ENCODE measurements at regions not wholly inside any gene's neighbourhood (a gene's known extent, or its start where the extent isn't known, plus 50 kb on each side); places are given as distances from the start of the nearest gene placed in this dataset.

DNA sequence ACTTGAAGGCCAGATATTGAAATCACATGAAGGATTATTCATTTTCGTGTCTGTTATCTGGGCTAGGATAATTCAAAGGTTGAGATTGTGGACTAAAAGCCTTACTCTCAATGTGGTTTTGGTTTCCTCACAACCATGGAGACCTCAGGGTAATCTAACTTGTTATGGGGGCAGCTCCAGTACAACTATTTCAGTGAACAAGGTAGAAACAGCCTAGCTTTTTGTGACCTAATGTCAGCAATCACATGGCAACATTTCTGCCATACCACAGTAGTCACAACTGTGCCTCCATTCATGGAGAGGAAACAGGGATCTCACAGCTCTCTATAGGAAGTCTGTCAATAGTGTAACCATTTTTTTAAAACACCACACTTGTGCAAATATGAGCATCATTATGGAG is 62.4 kb upstream of the RARB start:
- Histone ChIP-seq H3K4me3 (IDR thresholded peaks at IDR 0.05; ENCODE audit: insufficient read depth, low read depth, low read length) (no peak overlapping the region), H2AFZ (ENCODE audit: low read depth) (no peak overlapping the region), H3K36me3 (ENCODE audit: insufficient read depth) (no peaks in the 10 kb centered on the region), H3K27ac (no peak overlapping the region), H3K9ac (no peak overlapping the region), H3K27me3 (ENCODE audit: insufficient read depth, low read depth) (no peaks in the 10 kb centered on the region), H3K4me1 (ENCODE audit: low read depth, poor library complexity, severe bottlenecking) (no peaks in the 10 kb centered on the region), H4K20me1 (ENCODE audit: insufficient read depth) (no peaks in the 10 kb centered on the region), H3K4me2 (no peak overlapping the region), H3K79me2 (ENCODE audit: insufficient read depth, low read depth) (no peaks in the 10 kb centered on the region)
- TF ChIP-seq, protein P1, sequence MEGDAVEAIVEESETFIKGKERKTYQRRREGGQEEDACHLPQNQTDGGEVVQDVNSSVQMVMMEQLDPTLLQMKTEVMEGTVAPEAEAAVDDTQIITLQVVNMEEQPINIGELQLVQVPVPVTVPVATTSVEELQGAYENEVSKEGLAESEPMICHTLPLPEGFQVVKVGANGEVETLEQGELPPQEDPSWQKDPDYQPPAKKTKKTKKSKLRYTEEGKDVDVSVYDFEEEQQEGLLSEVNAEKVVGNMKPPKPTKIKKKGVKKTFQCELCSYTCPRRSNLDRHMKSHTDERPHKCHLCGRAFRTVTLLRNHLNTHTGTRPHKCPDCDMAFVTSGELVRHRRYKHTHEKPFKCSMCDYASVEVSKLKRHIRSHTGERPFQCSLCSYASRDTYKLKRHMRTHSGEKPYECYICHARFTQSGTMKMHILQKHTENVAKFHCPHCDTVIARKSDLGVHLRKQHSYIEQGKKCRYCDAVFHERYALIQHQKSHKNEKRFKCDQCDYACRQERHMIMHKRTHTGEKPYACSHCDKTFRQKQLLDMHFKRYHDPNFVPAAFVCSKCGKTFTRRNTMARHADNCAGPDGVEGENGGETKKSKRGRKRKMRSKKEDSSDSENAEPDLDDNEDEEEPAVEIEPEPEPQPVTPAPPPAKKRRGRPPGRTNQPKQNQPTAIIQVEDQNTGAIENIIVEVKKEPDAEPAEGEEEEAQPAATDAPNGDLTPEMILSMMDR (conservative IDR thresholded peaks at IDR 0.05; ENCODE audit: low read depth, low read length), result no peak

DNA sequence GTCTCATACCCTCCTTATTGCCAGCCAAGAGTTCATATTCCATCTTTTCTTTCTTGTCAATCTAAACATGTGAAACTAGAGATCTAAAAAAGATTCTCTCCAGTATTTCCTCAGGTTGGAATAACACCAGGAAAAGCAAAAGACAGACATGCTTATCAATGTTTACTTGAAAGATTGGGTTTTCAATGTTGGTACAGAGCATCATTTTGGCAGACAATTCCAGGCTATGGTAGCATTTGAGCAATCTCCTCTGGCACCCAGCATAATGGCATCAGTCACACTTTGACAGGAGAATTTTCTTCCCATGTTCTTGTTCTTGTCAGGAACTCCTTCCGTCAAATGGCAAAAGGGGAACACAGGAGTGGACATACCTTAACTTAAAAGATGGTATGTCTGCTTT is 61.0 kb upstream of the RARB start:
- H3K27ac ChIP-seq, result no peak overlapping the region
- no peak overlapping the region for H2AFZ ChIP-seq (ENCODE audit: low read depth)
- H3K4me3 ChIP-seq (IDR thresholded peaks at IDR 0.05; ENCODE audit: insufficient read depth, low read depth, low read length), result no peak overlapping the region
- no peaks in the 10 kb centered on the region for H3K27me3 ChIP-seq (ENCODE audit: insufficient read depth, low read depth)
- H3K36me3 ChIP-seq (ENCODE audit: insufficient read depth), result no peaks in the 10 kb centered on the region
- no peaks in the 10 kb centered on the region for H3K4me1 ChIP-seq (ENCODE audit: low read depth, poor library complexity, severe bottlenecking)
- TF ChIP-seq, protein P1 (conservative IDR thresholded peaks at IDR 0.05; ENCODE audit: low read depth, low read length), result no peak
- H3K4me2 ChIP-seq, result no peak overlapping the region
- no peak overlapping the region for H3K9ac ChIP-seq
- no peaks in the 10 kb centered on the region for H3K79me2 ChIP-seq (ENCODE audit: insufficient read depth, low read depth)
- H4K20me1 ChIP-seq (ENCODE audit: insufficient read depth), result no peaks in the 10 kb centered on the region

DNA sequence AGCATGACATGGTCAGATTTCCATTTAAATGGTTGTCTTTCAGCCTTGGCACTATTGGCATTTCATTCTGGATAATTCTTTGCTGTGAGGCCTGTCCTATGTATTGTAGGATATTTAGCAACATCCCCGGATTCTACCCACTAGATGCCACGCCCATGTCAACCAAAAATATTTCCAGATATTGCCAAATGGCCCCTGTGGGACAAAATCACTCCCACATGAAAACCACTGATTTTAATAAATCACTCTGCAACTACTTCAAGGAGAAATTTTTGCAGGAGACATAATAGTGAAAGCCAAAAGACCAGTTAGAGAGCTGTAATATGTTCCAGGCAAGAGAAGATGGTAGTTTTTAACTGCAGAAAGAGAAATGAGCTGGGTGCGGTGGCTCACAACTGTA is 55.9 kb upstream of the RARB start:
- no peak overlapping the region for H3K27ac ChIP-seq
- TF ChIP-seq, protein P1 (conservative IDR thresholded peaks at IDR 0.05; ENCODE audit: low read depth, low read length), result no peak
- H3K9ac ChIP-seq, result no peak overlapping the region
- H3K4me1 ChIP-seq (ENCODE audit: low read depth, poor library complexity, severe bottlenecking), result no peaks in the 10 kb centered on the region
- no peaks in the 10 kb centered on the region for H4K20me1 ChIP-seq (ENCODE audit: insufficient read depth)
- no peak overlapping the region for H3K4me3 ChIP-seq (IDR thresholded peaks at IDR 0.05; ENCODE audit: insufficient read depth, low read depth, low read length)
- H3K79me2 ChIP-seq (ENCODE audit: insufficient read depth, low read depth), result no peaks in the 10 kb centered on the region
- H3K27me3 ChIP-seq (ENCODE audit: insufficient read depth, low read depth), result no peaks in the 10 kb centered on the region
- H3K36me3 ChIP-seq (ENCODE audit: insufficient read depth), result no peaks in the 10 kb centered on the region
- no peak overlapping the region for H3K4me2 ChIP-seq
- H2AFZ ChIP-seq (ENCODE audit: low read depth), result no peak overlapping the region

DNA sequence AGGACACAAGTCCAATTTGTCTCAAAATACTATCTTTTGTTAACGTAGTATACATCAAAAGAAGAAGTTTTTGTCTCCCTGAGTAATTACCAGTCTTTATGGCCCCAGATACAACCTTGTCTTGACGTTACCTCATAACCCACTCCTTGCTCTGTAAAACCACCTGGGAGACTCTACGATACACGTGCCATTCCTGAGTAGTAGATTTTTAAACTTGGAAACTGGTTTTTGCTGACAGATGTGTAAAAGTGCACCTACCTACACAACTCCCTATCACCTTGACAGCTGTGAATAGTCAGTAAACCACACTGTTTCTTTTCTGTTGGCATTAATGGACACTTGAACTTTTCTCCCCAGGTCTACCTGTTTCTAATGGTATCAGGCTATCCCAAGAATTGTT is 51.7 kb upstream of the RARB start:
- H3K79me2 ChIP-seq (ENCODE audit: insufficient read depth, low read depth), result no peaks in the 10 kb centered on the region
- no peaks in the 10 kb centered on the region for H3K36me3 ChIP-seq (ENCODE audit: insufficient read depth)
- no peaks in the 10 kb centered on the region for H4K20me1 ChIP-seq (ENCODE audit: insufficient read depth)
- H3K4me1 ChIP-seq (ENCODE audit: low read depth, poor library complexity, severe bottlenecking), result no peaks in the 10 kb centered on the region
- TF ChIP-seq, protein P1 (conservative IDR thresholded peaks at IDR 0.05; ENCODE audit: low read depth, low read length), result no peak
- no peak overlapping the region for H3K9ac ChIP-seq
- H3K4me3 ChIP-seq (IDR thresholded peaks at IDR 0.05; ENCODE audit: insufficient read depth, low read depth, low read length), result no peak overlapping the region
- no peaks in the 10 kb centered on the region for H3K27me3 ChIP-seq (ENCODE audit: insufficient read depth, low read depth)
- no peak overlapping the region for H2AFZ ChIP-seq (ENCODE audit: low read depth)
- no peak overlapping the region for H3K4me2 ChIP-seq
- H3K27ac ChIP-seq, result no peak overlapping the region

DNA sequence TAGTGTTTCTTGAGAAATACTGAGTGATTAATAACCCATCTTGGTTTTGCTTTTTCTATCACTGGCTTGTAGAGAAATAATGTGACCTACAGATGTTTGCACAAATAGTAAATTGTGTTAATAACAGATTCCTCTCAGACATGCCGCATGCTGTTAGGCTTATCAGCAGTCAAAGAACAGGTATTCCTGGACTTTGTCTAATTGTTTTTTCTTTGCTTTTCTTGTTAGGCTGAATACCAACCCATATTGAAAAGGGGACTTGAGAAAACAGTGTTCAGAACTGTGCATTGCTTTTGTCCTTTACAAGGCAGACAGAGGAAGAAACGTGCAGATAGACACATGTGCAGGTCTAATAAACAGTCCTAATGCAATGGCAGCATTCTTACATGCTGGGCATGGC is 51.0 kb upstream of the RARB start:
- TF ChIP-seq, protein P1 (conservative IDR thresholded peaks at IDR 0.05; ENCODE audit: low read depth, low read length), result no peak
- H2AFZ ChIP-seq (ENCODE audit: low read depth), result no peak overlapping the region
- no peak overlapping the region for H3K27ac ChIP-seq
- H4K20me1 ChIP-seq (ENCODE audit: insufficient read depth), result no peaks in the 10 kb centered on the region
- H3K27me3 ChIP-seq (ENCODE audit: insufficient read depth, low read depth), result no peaks in the 10 kb centered on the region
- no peaks in the 10 kb centered on the region for H3K79me2 ChIP-seq (ENCODE audit: insufficient read depth, low read depth)
- no peaks in the 10 kb centered on the region for H3K36me3 ChIP-seq (ENCODE audit: insufficient read depth)
- H3K9ac ChIP-seq, result no peak overlapping the region
- H3K4me3 ChIP-seq (IDR thresholded peaks at IDR 0.05; ENCODE audit: insufficient read depth, low read depth, low read length), result no peak overlapping the region
- H3K4me2 ChIP-seq, result no peak overlapping the region
- no peaks in the 10 kb centered on the region for H3K4me1 ChIP-seq (ENCODE audit: low read depth, poor library complexity, severe bottlenecking)

Data from KMS-11 (cell line).